Endodermal cell (in vitro differentiated cells): ENCODE measurements at regions not wholly inside any gene's neighbourhood (a gene's known extent, or its start where the extent isn't known, plus 50 kb on each side); places are given as distances from the start of the nearest gene placed in this dataset.

Experiments
- DNase-seq: peaks from one replicate; pipeline ENCODE4 v3.0.0-alpha.2; 2017
- H3K27ac ChIP-seq: 2 replicates; pipeline ENCODE4 v1.5.1; 2013; ENCODE audit warnings: mild to moderate bottlenecking, low read depth, low read length, moderate library complexity
- H3K27me3 ChIP-seq: 2 replicates; pipeline ENCODE4 v1.6.1; 2013; ENCODE audit warnings: mild to moderate bottlenecking, low read length, moderate library complexity; ENCODE audit not compliant: insufficient read depth, control insufficient read depth, poor library complexity, severe bottlenecking
- H3K36me3 ChIP-seq: 2 replicates; pipeline ENCODE4 v1.7.0; 2013; ENCODE audit warnings: mild to moderate bottlenecking, low read length, moderate library complexity; ENCODE audit not compliant: control insufficient read depth, insufficient read depth
- H3K4me1 ChIP-seq: one replicate; pipeline ENCODE4 v1.7.0; 2013; ENCODE audit warnings: low read length; ENCODE audit not compliant: control insufficient read depth, insufficient read depth
- H3K4me3 ChIP-seq: 2 replicates; pipeline ENCODE4 v1.5.1; 2013; ENCODE audit warnings: mild to moderate bottlenecking, low read length, moderate library complexity
- H3K9ac ChIP-seq: 2 replicates; pipeline ENCODE4 v1.6.1; 2013; ENCODE audit warnings: mild to moderate bottlenecking, low read length, moderate library complexity; ENCODE audit not compliant: poor library complexity, severe bottlenecking; ENCODE audit errors: extremely low read depth
- H3K9me3 ChIP-seq: 2 replicates; pipeline ENCODE4 v1.6.1; 2013; ENCODE audit warnings: mild to moderate bottlenecking, low read length, moderate library complexity; ENCODE audit not compliant: control insufficient read depth
- H3K27ac Mint-ChIP-seq: 2 replicates; pipeline ENCODE4 v1.8.0; 2020; ENCODE audit warnings: mixed read lengths
- H3K27me3 Mint-ChIP-seq: 2 replicates; pipeline ENCODE4 v1.8.0; 2021; ENCODE audit warnings: mild to moderate bottlenecking, mixed read lengths; ENCODE audit not compliant: insufficient read depth
- H3K36me3 Mint-ChIP-seq: 2 replicates; pipeline ENCODE4 v1.8.0; 2020; ENCODE audit warnings: low read depth, mixed read lengths
- H3K4me1 Mint-ChIP-seq: 2 replicates; pipeline ENCODE4 v1.8.0; 2020; ENCODE audit warnings: mixed read lengths
- H3K4me3 Mint-ChIP-seq: 2 replicates; pipeline ENCODE4 v1.8.0; 2020; ENCODE audit warnings: mild to moderate bottlenecking, moderate library complexity, mixed read lengths
- H3K9me3 Mint-ChIP-seq: 2 replicates; pipeline ENCODE4 v1.8.0; 2020; ENCODE audit warnings: mild to moderate bottlenecking, mixed read lengths
- CTCF ChIP-seq: fragments of 200-600 bp; sonication (generic); conservative IDR thresholded peaks from 2 replicates; pipeline ENCODE4 v1.5.0; 2021; ENCODE audit warnings: antibody characterized with exemption, mild to moderate bottlenecking
- WGBS, 2 experiments: methylation state at CpG; one replicate each; pipeline versions ENCODE4 v1.1.5 to v1.1.7; 2013; ENCODE audit warnings: missing lambda C conversion rate in 2 of 2, mixed read lengths in 1 of 2; ENCODE audit not compliant: insufficient coverage in 1 of 2, insufficient read length in 1 of 2; 5-methylcytosine and 5-hydroxymethylcytosine counted together

- WGBS, 2 experiments = 73 to 84% methylated on average over 3 to 4 of the region's 4 CpGs
- no peak overlapping the region for H3K4me3 ChIP-seq
- no peak overlapping the region for H3K27ac ChIP-seq
- Mint-ChIP-seq H3K4me3 (no peak overlapping the region), H3K27ac (no peak overlapping the region), H3K27me3 (no peaks in the 10 kb centered on the region), H3K4me1 (no peaks in the 10 kb centered on the region), H3K36me3 (no peaks in the 10 kb centered on the region), H3K9me3 (no peaks in the 10 kb centered on the region)
- no peaks in the 10 kb centered on the region for H3K27me3 ChIP-seq
- H3K4me1 ChIP-seq = no peaks in the 10 kb centered on the region
- no peaks in the 10 kb centered on the region for H3K36me3 ChIP-seq
- DNase-seq = no peak
- no peak for TF ChIP-seq CTCF
- no peak overlapping the region for H3K9ac ChIP-seq
- H3K9me3 ChIP-seq = no peaks in the 10 kb centered on the region
Observed at GRCh38 chr6:101236709-101237108, 156.8 kb upstream of the GRIK2 start.

GRCh38 chr6:101241442-101241841 lies 152.1 kb upstream of the GRIK2 start:
- Histone ChIP-seq H3K4me1 (no peaks in the 10 kb centered on the region), H3K9ac (no peak overlapping the region), H3K27me3 (no peaks in the 10 kb centered on the region), H3K9me3 (no peaks in the 10 kb centered on the region), H3K4me3 (no peak overlapping the region), H3K36me3 (no peaks in the 10 kb centered on the region), H3K27ac (no peak overlapping the region)
- DNase-seq = no peak
- Mint-ChIP-seq H3K4me3 (no peak overlapping the region), H3K4me1 (no peaks in the 10 kb centered on the region), H3K27me3 (no peaks in the 10 kb centered on the region), H3K27ac (no peak overlapping the region), H3K36me3 (no peaks in the 10 kb centered on the region), H3K9me3 (no peaks in the 10 kb centered on the region)
- TF ChIP-seq CTCF = no peak

- H3K4me3 ChIP-seq = peak overlapping the region; percentile 48
- H3K9me3 ChIP-seq = peaks cover 23% of the 10 kb centered on the region
- Mint-ChIP-seq H3K4me3 (no peak overlapping the region), H3K9me3 (peaks cover 17% of the 10 kb centered on the region), H3K27ac (no peak overlapping the region), H3K36me3 (no peaks in the 10 kb centered on the region), H3K4me1 (no peaks in the 10 kb centered on the region), H3K27me3 (no peaks in the 10 kb centered on the region)
- H3K27me3 ChIP-seq = no peaks in the 10 kb centered on the region
- DNase-seq = no peak
- H3K9ac ChIP-seq = no peak overlapping the region
- no peaks in the 10 kb centered on the region for H3K4me1 ChIP-seq
- TF ChIP-seq CTCF = no peak
- no peaks in the 10 kb centered on the region for H3K36me3 ChIP-seq
- no peak overlapping the region for H3K27ac ChIP-seq
Observed at GRCh38 chr6:101249470-101249869, 144.0 kb upstream of the GRIK2 start.
